GM18498 (cell line): ENCODE measurements at regions not wholly inside any gene's neighbourhood (a gene's known extent, or its start where the extent isn't known, plus 50 kb on each side); places are given as distances from the start of the nearest gene placed in this dataset.

ENCODE experiments used
- ATAC-seq: cut with Tn5 transposase; IDR thresholded peaks from one replicate; pipeline ENCODE4 v1.9.1; 2021; ENCODE audit warnings: mild to moderate bottlenecking, moderate library complexity; ENCODE audit not compliant: unreplicated experiment

- no peak for ATAC-seq
Observed at GRCh38 chr14:101412739-101413138, 148.6 kb upstream of the DIO3 start.

GRCh38 chr14:101417434-101417833 is 143.9 kb upstream of the DIO3 start:
- no peak for ATAC-seq

GRCh38 chr14:101418601-101419000 is 142.7 kb upstream of the DIO3 start:
- no peak for ATAC-seq

- ATAC-seq = no peak
Observed at GRCh38 chr14:101426466-101426865, 134.8 kb upstream of the DIO3 start.

- no peak for ATAC-seq
Observed at GRCh38 chr14:101428409-101428808, 132.9 kb upstream of the DIO3 start.

- no peak for ATAC-seq
Observed at GRCh38 chr14:101435546-101435945, 125.7 kb upstream of the DIO3 start.

DNA sequence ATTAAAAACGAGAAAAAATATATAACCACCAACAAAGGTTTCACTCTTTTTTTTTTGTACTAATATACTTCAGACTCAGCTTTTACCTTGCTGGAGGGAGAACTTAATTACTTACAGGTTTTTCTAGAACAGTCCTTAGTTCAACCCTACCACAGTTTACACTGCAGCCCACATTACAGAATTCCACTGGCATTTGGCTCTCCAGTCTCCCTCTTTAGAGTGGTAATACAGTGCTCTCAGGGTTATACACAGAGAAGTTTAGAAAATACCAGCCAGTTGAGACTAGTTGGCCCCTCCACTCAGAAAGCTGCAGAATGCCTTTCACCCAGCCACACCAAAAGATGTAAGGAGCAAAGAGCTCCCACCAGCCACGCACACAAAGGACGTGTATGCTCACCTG is 122.3 kb upstream of the DIO3 start:
- ATAC-seq = no peak

DNA sequence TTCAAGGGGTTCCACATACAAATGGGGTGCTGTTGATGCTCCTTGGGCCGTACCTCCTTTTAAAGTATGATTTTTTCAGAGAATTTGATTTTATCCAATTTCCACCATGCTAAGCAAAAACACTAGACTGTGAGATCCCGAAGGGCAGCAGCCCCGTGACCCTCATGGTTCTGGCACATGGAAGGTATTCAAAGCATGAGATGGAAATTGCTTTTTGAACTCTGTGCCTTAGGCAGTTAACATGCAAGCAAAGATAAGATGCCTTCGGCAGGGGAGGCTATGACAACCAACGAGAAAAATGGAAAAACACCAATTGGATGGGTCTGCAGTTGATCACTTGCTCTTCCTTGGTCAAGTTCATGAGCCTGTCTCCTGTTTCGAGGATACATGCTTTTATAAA is 120.8 kb upstream of the DIO3 start:
- ATAC-seq = no peak

- no peak for ATAC-seq
Observed at GRCh38 chr14:101441710-101442109, 119.6 kb upstream of the DIO3 start.

DNA sequence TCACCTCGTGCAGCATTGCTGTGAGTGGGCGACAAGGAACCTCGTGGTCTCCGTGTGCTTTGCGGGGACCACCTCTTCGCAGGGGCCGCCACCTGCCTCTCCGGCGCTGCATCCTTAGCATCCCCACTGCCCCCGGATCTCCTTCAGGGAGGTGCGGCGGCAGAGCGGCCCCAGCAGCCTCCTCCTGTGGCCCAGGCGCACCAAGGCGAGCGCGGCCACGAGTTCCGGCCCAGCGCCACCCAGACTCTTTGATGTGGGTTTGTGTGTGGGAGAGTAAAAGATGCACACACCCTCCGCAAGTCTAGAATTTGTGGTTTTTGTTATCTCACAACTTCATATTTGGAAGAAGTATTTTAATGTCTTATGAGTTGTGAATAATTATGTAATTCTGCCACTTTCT is 118.8 kb upstream of the DIO3 start:
- no peak for ATAC-seq

GRCh38 chr14:101444116-101444515 is 117.2 kb upstream of the DIO3 start:
- ATAC-seq = no peak

DNA sequence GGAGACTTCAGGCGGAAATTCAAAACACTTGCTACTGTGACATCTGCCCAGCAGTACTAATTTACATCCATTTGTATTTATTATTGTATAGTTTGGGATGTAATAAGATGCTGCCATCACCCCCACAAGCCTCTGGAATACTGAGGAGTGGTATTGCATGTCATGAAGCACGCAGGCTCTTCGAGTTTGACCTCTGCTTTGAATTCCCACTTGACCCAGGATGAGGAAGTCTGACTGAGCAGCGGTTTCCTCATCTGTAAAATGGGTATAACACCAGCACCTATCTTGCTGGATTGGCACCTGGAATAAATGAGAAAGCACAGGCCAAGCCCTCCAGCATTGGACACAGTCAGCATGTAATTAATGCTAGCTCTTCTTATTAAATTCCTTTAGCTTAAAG is 116.0 kb upstream of the DIO3 start:
- no peak for ATAC-seq

GRCh38 chr14:101446387-101446969 is 114.8 kb upstream of the DIO3 start:
- no peak for ATAC-seq

- ATAC-seq = no peak
Observed at GRCh38 chr14:101449114-101449513, 112.2 kb upstream of the DIO3 start.

DNA sequence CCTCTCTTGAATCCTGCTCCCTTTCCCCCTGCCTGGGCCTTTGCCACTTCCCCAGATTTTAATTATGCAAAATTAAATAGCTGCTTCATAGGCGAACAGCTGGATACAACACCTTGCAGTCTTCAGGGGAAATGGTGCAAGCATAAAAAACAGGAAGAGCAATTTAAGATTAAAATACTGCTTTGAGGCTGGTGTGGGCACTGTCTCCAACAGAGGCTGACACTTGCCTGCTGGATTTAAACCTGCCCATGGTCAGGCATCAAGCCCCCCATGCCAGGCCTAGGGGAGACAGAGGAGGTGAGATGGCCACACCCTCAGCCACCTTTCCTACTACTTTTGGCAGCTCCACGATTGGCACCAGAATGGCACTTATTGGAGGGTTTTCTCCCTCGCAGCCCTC is 110.1 kb upstream of the DIO3 start:
- ATAC-seq = no peak

- no peak for ATAC-seq
Observed at GRCh38 chr14:101453225-101453624, 108.1 kb upstream of the DIO3 start.

- no peak for ATAC-seq
Observed at GRCh38 chr14:101454229-101454628, 107.1 kb upstream of the DIO3 start.

DNA sequence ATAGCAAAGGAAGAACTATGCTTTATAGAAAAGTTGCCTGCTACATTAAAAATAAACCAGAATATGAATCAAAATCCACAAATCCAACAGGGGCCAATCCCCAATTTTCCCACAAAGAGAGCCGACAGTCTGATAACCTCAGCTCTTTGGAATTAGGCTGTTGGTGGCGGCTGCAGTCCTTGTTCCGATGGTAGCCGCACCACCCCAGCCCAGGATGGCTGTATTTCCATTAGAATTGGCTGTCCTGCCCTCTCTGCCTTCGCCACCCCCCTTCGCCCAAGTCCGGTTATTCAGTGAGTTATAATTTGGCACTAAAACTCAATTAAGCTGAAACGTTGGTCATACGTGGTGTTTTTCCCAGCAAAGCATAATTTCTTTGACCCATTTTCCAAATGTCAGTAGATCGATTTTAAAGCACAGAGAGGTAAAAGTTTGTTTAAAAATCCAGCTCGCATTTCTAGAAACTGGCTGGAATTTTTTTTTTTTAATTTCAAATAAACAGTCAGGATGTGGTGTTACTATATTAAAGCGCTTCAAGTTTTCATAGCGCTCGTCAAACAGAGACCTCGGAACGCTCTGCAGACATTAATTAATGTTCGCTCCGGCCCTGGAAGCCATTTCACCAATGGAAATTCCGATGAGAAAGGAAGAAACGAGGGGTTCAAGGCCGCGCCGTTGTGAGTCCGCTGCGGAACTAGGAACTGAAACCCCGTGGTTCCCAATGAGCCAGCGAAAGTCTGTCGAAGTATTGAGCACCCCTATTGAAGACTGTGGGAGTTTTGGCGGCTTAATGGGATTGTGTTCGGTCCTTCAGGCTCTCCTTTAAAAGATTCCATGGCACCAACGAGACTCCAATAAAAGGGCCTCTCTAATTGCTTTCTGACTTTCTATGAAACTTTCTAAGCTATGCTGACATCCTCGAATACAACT is 104.8 kb upstream of the DIO3 start:
- ATAC-seq = no peak

GRCh38 chr14:101457301-101457935 is 103.9 kb upstream of the DIO3 start:
- no peak for ATAC-seq

- ATAC-seq = no peak
Observed at GRCh38 chr14:101457936-101458740, 103.2 kb upstream of the DIO3 start.
